ENCODE measurements at regions not wholly inside any gene's neighbourhood (a gene's known extent, or its start where the extent isn't known, plus 50 kb on each side); places are given as distances from the start of the nearest gene placed in this dataset.

DNA sequence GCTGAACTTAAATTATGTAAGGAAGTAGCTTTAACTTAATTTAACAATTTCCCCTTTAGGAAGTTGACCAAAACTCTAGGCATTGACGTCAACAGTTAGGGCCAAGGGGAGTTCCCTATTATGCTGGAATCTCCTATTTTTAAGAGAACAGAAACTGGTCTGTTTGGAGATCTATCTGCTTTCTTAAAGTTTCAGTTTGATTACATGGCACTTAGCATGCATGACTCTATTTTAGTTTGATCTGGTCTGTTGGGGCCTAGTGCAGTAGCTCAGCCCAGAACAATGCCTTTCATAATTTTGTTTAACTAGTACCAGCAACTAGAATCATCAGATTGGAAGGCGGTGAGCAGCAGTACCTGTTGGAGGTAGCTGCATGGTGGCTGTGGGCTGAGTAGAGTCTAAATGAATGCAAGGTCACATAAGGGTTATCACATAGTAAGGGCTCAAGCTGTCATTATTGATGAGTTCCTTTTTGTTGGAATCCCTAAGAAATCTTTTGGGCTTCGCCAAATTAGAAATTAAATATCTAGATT lies 60.5 kb upstream of the ZNG1B start (continued):
- TF ChIP-seq, protein P1, sequence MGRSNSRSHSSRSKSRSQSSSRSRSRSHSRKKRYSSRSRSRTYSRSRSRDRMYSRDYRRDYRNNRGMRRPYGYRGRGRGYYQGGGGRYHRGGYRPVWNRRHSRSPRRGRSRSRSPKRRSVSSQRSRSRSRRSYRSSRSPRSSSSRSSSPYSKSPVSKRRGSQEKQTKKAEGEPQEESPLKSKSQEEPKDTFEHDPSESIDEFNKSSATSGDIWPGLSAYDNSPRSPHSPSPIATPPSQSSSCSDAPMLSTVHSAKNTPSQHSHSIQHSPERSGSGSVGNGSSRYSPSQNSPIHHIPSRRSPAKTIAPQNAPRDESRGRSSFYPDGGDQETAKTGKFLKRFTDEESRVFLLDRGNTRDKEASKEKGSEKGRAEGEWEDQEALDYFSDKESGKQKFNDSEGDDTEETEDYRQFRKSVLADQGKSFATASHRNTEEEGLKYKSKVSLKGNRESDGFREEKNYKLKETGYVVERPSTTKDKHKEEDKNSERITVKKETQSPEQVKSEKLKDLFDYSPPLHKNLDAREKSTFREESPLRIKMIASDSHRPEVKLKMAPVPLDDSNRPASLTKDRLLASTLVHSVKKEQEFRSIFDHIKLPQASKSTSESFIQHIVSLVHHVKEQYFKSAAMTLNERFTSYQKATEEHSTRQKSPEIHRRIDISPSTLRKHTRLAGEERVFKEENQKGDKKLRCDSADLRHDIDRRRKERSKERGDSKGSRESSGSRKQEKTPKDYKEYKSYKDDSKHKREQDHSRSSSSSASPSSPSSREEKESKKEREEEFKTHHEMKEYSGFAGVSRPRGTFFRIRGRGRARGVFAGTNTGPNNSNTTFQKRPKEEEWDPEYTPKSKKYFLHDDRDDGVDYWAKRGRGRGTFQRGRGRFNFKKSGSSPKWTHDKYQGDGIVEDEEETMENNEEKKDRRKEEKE (IDR thresholded peaks at IDR 0.05) = no peak
- no peak for TF ChIP-seq ZNF384 (IDR thresholded peaks at IDR 0.05; ENCODE audit: borderline replicate concordance, low read depth, low read length)
- TF ChIP-seq NFXL1 (IDR thresholded peaks at IDR 0.05; ENCODE audit: borderline replicate concordance) = no peak
- TF ChIP-seq RAD51 (IDR thresholded peaks at IDR 0.05) = no peak
- no peak for TF ChIP-seq JUND (IDR thresholded peaks at IDR 0.05; ENCODE audit: low read depth, low read length)
- TF ChIP-seq, protein P2, sequence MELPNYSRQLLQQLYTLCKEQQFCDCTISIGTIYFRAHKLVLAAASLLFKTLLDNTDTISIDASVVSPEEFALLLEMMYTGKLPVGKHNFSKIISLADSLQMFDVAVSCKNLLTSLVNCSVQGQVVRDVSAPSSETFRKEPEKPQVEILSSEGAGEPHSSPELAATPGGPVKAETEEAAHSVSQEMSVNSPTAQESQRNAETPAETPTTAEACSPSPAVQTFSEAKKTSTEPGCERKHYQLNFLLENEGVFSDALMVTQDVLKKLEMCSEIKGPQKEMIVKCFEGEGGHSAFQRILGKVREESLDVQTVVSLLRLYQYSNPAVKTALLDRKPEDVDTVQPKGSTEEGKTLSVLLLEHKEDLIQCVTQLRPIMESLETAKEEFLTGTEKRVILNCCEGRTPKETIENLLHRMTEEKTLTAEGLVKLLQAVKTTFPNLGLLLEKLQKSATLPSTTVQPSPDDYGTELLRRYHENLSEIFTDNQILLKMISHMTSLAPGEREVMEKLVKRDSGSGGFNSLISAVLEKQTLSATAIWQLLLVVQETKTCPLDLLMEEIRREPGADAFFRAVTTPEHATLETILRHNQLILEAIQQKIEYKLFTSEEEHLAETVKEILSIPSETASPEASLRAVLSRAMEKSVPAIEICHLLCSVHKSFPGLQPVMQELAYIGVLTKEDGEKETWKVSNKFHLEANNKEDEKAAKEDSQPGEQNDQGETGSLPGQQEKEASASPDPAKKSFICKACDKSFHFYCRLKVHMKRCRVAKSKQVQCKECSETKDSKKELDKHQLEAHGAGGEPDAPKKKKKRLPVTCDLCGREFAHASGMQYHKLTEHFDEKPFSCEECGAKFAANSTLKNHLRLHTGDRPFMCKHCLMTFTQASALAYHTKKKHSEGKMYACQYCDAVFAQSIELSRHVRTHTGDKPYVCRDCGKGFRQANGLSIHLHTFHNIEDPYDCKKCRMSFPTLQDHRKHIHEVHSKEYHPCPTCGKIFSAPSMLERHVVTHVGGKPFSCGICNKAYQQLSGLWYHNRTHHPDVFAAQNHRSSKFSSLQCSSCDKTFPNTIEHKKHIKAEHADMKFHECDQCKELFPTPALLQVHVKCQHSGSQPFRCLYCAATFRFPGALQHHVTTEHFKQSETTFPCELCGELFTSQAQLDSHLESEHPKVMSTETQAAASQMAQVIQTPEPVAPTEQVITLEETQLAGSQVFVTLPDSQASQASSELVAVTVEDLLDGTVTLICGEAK (IDR thresholded peaks at IDR 0.05; ENCODE audit: borderline replicate concordance) = no peak
- TF ChIP-seq ETV6 (conservative IDR thresholded peaks at IDR 0.05 in 1 of 2, IDR thresholded peaks at IDR 0.05 in 1 of 2; ENCODE audit: borderline replicate concordance in 1 of 2, low read depth in 1 of 2) = peak in 1 of 2 experiments; percentile 77; a peak in 1 of 4 replicates
- no peak for TF ChIP-seq WRNIP1 (IDR thresholded peaks at IDR 0.05; ENCODE audit: borderline replicate concordance, low read depth, low read length)
- TF ChIP-seq, protein P3, sequence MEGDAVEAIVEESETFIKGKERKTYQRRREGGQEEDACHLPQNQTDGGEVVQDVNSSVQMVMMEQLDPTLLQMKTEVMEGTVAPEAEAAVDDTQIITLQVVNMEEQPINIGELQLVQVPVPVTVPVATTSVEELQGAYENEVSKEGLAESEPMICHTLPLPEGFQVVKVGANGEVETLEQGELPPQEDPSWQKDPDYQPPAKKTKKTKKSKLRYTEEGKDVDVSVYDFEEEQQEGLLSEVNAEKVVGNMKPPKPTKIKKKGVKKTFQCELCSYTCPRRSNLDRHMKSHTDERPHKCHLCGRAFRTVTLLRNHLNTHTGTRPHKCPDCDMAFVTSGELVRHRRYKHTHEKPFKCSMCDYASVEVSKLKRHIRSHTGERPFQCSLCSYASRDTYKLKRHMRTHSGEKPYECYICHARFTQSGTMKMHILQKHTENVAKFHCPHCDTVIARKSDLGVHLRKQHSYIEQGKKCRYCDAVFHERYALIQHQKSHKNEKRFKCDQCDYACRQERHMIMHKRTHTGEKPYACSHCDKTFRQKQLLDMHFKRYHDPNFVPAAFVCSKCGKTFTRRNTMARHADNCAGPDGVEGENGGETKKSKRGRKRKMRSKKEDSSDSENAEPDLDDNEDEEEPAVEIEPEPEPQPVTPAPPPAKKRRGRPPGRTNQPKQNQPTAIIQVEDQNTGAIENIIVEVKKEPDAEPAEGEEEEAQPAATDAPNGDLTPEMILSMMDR (IDR thresholded peaks at IDR 0.05 in 2 of 3, conservative IDR thresholded peaks at IDR 0.05 in 1 of 3; ENCODE audit: control insufficient read depth in 2 of 3, extremely low read depth in 1 of 3, insufficient read depth in 1 of 3, low read depth in 3 of 3, low read length in 3 of 3) = no peak
- TF ChIP-seq KLF5 (IDR thresholded peaks at IDR 0.05; ENCODE audit: partially characterized antibody) = no peak
- no peak for TF ChIP-seq SIN3A (IDR thresholded peaks at IDR 0.05; ENCODE audit: low read depth, low read length)

Data from GM12878 (cell line).